ENCODE measurements at regions not wholly inside any gene's neighbourhood (a gene's known extent, or its start where the extent isn't known, plus 50 kb on each side); places are given as distances from the start of the nearest gene placed in this dataset.

GRCh38 chr5:82620957-82621600 is 342.9 kb upstream of the RPS23 start:
- TF ChIP-seq CTCF (conservative IDR thresholded peaks at IDR 0.05; ENCODE audit: low read length): no peak
- H3K4me3 ChIP-seq (ENCODE audit: low read length): no peak overlapping the region
- peak; percentile 10 for DNase-seq (ENCODE audit: low read depth)

GRCh38 chr5:82619097-82619496 is 340.9 kb upstream of the RPS23 start:
- TF ChIP-seq CTCF (conservative IDR thresholded peaks at IDR 0.05; ENCODE audit: low read length): no peak
- DNase-seq (ENCODE audit: low read depth): no peak
- H3K4me3 ChIP-seq (ENCODE audit: low read length): no peak overlapping the region

- no peak for DNase-seq (ENCODE audit: low read depth)
- H3K4me3 ChIP-seq (ENCODE audit: low read length): no peak overlapping the region
- TF ChIP-seq CTCF (conservative IDR thresholded peaks at IDR 0.05; ENCODE audit: low read length): no peak
These were observed 336.6 kb upstream of the RPS23 start for GRCh38 chr5:82614706-82615105.

- no peak for DNase-seq (ENCODE audit: low read depth)
- H3K4me3 ChIP-seq (ENCODE audit: low read length): no peak overlapping the region
- no peak for TF ChIP-seq CTCF (conservative IDR thresholded peaks at IDR 0.05; ENCODE audit: low read length)
These were observed 335.7 kb upstream of the RPS23 start for GRCh38 chr5:82613891-82614290.

- no peak overlapping the region for H3K4me3 ChIP-seq (ENCODE audit: low read length)
- TF ChIP-seq CTCF (conservative IDR thresholded peaks at IDR 0.05; ENCODE audit: low read length): no peak
- DNase-seq (ENCODE audit: low read depth): no peak
These were observed 332.5 kb upstream of the RPS23 start for GRCh38 chr5:82610686-82611085.

- no peak for DNase-seq (ENCODE audit: low read depth)
- no peak overlapping the region for H3K4me3 ChIP-seq (ENCODE audit: low read length)
- TF ChIP-seq CTCF (conservative IDR thresholded peaks at IDR 0.05; ENCODE audit: low read length): no peak
These were observed 327.4 kb upstream of the RPS23 start for GRCh38 chr5:82605441-82605973.

All from AG10803 (cell line).